ENCODE measurements at regions not wholly inside any gene's neighbourhood (a gene's known extent, or its start where the extent isn't known, plus 50 kb on each side); places are given as distances from the start of the nearest gene placed in this dataset.

GRCh38 chr3:53402326-53402725, 55.0 kb upstream of the DCP1A start:
- TF ChIP-seq POLR2A (IDR thresholded peaks at IDR 0.05) (no peak), CTCF (IDR thresholded peaks at IDR 0.05) (no peak)
